DOHH2 (cell line): ENCODE measurements at regions not wholly inside any gene's neighbourhood (a gene's known extent, or its start where the extent isn't known, plus 50 kb on each side); places are given as distances from the start of the nearest gene placed in this dataset.

Experiments
- H3F3A ChIP-seq: fragments of 200-600 bp; sonication (generic), shearing (Covaris generic); 2 replicates; pipeline ENCODE4 v1.6.0; 2016; ENCODE audit warnings: antibody characterized with exemption, mild to moderate bottlenecking; ENCODE audit not compliant: control insufficient read depth, insufficient read depth
- H3K27ac ChIP-seq: fragments of 200-600 bp; sonication (generic); 2 replicates; pipeline ENCODE4 v1.5.1; 2014; ENCODE audit warnings: low read depth, mild to moderate bottlenecking, low read length, moderate library complexity
- H3K27me3 ChIP-seq: fragments of 200-600 bp; sonication (generic); 2 replicates; pipeline ENCODE4 v1.6.1; 2014; ENCODE audit warnings: mild to moderate bottlenecking, low read length, mixed read lengths; ENCODE audit not compliant: control insufficient read depth
- H3K36me3 ChIP-seq: fragments of 200-600 bp; sonication (generic); 2 replicates; pipeline ENCODE4 v1.6.1; 2014; ENCODE audit warnings: mild to moderate bottlenecking, low read length, moderate library complexity, mixed read lengths; ENCODE audit not compliant: control insufficient read depth
- H3K4me1 ChIP-seq: fragments of 200-600 bp; sonication (generic); 2 replicates; pipeline ENCODE4 v1.6.1; 2014; ENCODE audit warnings: mild to moderate bottlenecking, low read length, mixed read lengths; ENCODE audit not compliant: control insufficient read depth
- H3K4me2 ChIP-seq: fragments of 200-600 bp; sonication (generic); 2 replicates; pipeline ENCODE4 v1.6.0; 2014; ENCODE audit warnings: mild to moderate bottlenecking, low read length, moderate library complexity
- H3K4me3 ChIP-seq: fragments of 200-600 bp; sonication (generic); 2 replicates; pipeline ENCODE4 v1.5.1; 2014; ENCODE audit warnings: mild to moderate bottlenecking, low read length, mixed read lengths
- H3K79me2 ChIP-seq: fragments of 200-600 bp; sonication (generic); 2 replicates; pipeline ENCODE4 v1.6.1; 2014; ENCODE audit warnings: mild to moderate bottlenecking, low read length, mixed read lengths; ENCODE audit not compliant: control insufficient read depth
- H3K9me2 ChIP-seq: fragments of 200-600 bp; sonication (generic); replicated peaks from 2 replicates; pipeline ENCODE4 v1.6.1; 2014; ENCODE audit warnings: mild to moderate bottlenecking, low read length, mixed read lengths; ENCODE audit not compliant: control insufficient read depth
- H3K9me3 ChIP-seq: fragments of 200-600 bp; sonication (generic); 2 replicates; pipeline ENCODE4 v1.6.1; 2014; ENCODE audit warnings: antibody characterized with exemption, low read length, mixed read lengths; ENCODE audit not compliant: control insufficient read depth, insufficient read depth
- H4K20me1 ChIP-seq: fragments of 200-600 bp; sonication (generic); 2 replicates; pipeline ENCODE4 v1.6.0; 2014; ENCODE audit warnings: low read depth, mild to moderate bottlenecking, antibody characterized with exemption, low read length, moderate library complexity; ENCODE audit not compliant: control insufficient read depth, insufficient read depth
- EZH2phosphoT487 ChIP-seq: fragments of 200-600 bp; sonication (generic); IDR thresholded peaks from 2 replicates; pipeline ENCODE4 v1.6.1; 2017; ENCODE audit warnings: borderline replicate concordance, mild to moderate bottlenecking, antibody characterized with exemption, low read length, moderate library complexity, mixed read lengths
- TF ChIP-seq, protein P1 (sequence below): fragments of 200-600 bp; sonication (generic); IDR thresholded peaks from one replicate; pipeline ENCODE4 v1.5.1; 2014; ENCODE audit warnings: antibody characterized with exemption, mild to moderate bottlenecking, low read depth, low read length; ENCODE audit not compliant: poor library complexity, severe bottlenecking

GRCh38 chr1:81455481-81455880, 345.3 kb upstream of the ADGRL2 start:
- Histone ChIP-seq H3K4me2 (no peak overlapping the region), H3K36me3 (no peaks in the 10 kb centered on the region), H3K79me2 (no peaks in the 10 kb centered on the region), H3K4me3 (no peak overlapping the region), H3K27ac (no peak overlapping the region), H3K27me3 (no peaks in the 10 kb centered on the region), H3K4me1 (no peaks in the 10 kb centered on the region), H3K9me2 (no peaks in the 10 kb centered on the region), H3K9me3 (no peaks in the 10 kb centered on the region; the same call in 1 of the 2 replicates), H4K20me1 (no peaks in the 10 kb centered on the region), H3F3A (no peaks in the 10 kb centered on the region)
- TF ChIP-seq EZH2phosphoT487, result no peak
- TF ChIP-seq, protein P1, sequence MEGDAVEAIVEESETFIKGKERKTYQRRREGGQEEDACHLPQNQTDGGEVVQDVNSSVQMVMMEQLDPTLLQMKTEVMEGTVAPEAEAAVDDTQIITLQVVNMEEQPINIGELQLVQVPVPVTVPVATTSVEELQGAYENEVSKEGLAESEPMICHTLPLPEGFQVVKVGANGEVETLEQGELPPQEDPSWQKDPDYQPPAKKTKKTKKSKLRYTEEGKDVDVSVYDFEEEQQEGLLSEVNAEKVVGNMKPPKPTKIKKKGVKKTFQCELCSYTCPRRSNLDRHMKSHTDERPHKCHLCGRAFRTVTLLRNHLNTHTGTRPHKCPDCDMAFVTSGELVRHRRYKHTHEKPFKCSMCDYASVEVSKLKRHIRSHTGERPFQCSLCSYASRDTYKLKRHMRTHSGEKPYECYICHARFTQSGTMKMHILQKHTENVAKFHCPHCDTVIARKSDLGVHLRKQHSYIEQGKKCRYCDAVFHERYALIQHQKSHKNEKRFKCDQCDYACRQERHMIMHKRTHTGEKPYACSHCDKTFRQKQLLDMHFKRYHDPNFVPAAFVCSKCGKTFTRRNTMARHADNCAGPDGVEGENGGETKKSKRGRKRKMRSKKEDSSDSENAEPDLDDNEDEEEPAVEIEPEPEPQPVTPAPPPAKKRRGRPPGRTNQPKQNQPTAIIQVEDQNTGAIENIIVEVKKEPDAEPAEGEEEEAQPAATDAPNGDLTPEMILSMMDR, result no peak

- Histone ChIP-seq H3K27ac (no peak overlapping the region), H3K9me3 (no peaks in the 10 kb centered on the region), H3K4me1 (no peaks in the 10 kb centered on the region), H3K79me2 (no peaks in the 10 kb centered on the region), H3K9me2 (no peaks in the 10 kb centered on the region), H4K20me1 (no peaks in the 10 kb centered on the region), H3K27me3 (no peaks in the 10 kb centered on the region), H3K4me2 (no peak overlapping the region), H3K36me3 (no peaks in the 10 kb centered on the region), H3F3A (no peaks in the 10 kb centered on the region), H3K4me3 (no peak overlapping the region)
- TF ChIP-seq EZH2phosphoT487, result no peak
- TF ChIP-seq, protein P1, result no peak
Measured at GRCh38 chr1:81453971-81454370, 346.8 kb upstream of the ADGRL2 start.

DNA sequence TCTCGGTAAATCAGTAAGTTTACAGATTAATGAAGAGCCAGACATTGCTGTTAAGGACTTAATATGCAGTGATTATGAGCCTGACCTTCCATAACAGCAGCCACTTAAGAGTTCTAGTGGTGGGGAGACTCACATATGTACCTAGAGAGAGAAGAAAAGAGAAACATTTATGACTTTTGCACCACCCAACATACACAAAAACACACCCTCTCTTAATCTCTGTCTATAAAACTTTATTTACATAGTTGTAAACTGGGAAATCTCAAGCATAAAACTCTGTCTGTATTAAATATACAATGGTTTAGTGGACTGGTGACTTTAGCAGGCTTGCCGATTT, 347.4 kb upstream of the ADGRL2 start:
- H3F3A ChIP-seq, result no peaks in the 10 kb centered on the region
- H3K4me1 ChIP-seq, result no peaks in the 10 kb centered on the region
- TF ChIP-seq EZH2phosphoT487, result no peak
- TF ChIP-seq, protein P1, result no peak
- no peaks in the 10 kb centered on the region for H4K20me1 ChIP-seq
- no peaks in the 10 kb centered on the region for H3K9me3 ChIP-seq
- no peak overlapping the region for H3K4me2 ChIP-seq
- H3K9me2 ChIP-seq, result no peaks in the 10 kb centered on the region
- no peak overlapping the region for H3K4me3 ChIP-seq
- no peaks in the 10 kb centered on the region for H3K36me3 ChIP-seq
- H3K79me2 ChIP-seq, result no peaks in the 10 kb centered on the region
- no peak overlapping the region for H3K27ac ChIP-seq
- H3K27me3 ChIP-seq, result no peaks in the 10 kb centered on the region
